ENCODE measurements at regions not wholly inside any gene's neighbourhood (a gene's known extent, or its start where the extent isn't known, plus 50 kb on each side); places are given as distances from the start of the nearest gene placed in this dataset.

DNA sequence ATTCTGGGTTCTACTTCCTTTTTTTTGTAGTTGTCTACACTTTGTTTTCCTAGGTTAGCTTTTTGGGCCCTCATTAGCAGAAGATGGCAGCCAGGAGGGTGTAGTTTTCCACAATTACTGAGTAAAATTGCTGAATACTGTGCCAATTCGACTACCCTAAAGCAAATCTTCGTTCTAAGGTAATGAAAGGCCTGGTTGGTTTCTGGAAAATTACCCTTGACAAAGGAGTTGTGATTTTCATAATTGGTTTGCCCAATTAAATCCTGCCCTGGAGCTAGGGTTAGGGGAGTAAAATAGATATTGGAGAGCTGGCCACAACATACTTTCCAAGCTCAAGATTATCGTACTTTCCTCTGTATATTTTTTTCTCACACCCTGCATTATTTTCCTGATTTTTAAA is 293.0 kb downstream of the OXSM start:
- no peak for TF ChIP-seq POLR2AphosphoS5 (IDR thresholded peaks at IDR 0.05; ENCODE audit: insufficient read depth, low read depth, low read length)
- TF ChIP-seq, protein P1, sequence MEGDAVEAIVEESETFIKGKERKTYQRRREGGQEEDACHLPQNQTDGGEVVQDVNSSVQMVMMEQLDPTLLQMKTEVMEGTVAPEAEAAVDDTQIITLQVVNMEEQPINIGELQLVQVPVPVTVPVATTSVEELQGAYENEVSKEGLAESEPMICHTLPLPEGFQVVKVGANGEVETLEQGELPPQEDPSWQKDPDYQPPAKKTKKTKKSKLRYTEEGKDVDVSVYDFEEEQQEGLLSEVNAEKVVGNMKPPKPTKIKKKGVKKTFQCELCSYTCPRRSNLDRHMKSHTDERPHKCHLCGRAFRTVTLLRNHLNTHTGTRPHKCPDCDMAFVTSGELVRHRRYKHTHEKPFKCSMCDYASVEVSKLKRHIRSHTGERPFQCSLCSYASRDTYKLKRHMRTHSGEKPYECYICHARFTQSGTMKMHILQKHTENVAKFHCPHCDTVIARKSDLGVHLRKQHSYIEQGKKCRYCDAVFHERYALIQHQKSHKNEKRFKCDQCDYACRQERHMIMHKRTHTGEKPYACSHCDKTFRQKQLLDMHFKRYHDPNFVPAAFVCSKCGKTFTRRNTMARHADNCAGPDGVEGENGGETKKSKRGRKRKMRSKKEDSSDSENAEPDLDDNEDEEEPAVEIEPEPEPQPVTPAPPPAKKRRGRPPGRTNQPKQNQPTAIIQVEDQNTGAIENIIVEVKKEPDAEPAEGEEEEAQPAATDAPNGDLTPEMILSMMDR (IDR thresholded peaks at IDR 0.05; ENCODE audit: extremely low read depth in 1 of 2, insufficient read depth in 1 of 2, low read depth in 1 of 2, low read length in 2 of 2) = no peak
- TF ChIP-seq EZH2 (IDR thresholded peaks at IDR 0.05; ENCODE audit: borderline replicate concordance, low read depth, low read length, severe bottlenecking) = no peak
- TF ChIP-seq, protein P2, sequence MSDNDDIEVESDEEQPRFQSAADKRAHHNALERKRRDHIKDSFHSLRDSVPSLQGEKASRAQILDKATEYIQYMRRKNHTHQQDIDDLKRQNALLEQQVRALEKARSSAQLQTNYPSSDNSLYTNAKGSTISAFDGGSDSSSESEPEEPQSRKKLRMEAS (IDR thresholded peaks at IDR 0.05; ENCODE audit: insufficient read depth, insufficient read length) = no peak
- TF ChIP-seq POLR2A (IDR thresholded peaks at IDR 0.05; ENCODE audit: low read depth, low read length) = no peak
- TF ChIP-seq FOS (IDR thresholded peaks at IDR 0.05; ENCODE audit: borderline replicate concordance, insufficient read depth, low read length) = no peak
- TF ChIP-seq MYC (IDR thresholded peaks at IDR 0.05; ENCODE audit: low read depth, low read length) = no peak
- no peak for TF ChIP-seq JUN (IDR thresholded peaks at IDR 0.05; ENCODE audit: borderline replicate concordance, insufficient read depth, insufficient read length, low read depth)

Data from endothelial cell of umbilical vein (primary cell).